Stimulated activated CD4-positive, alpha-beta T cell treated with anti-CD3 and anti-CD28 coated beads, Interleukin-12 subunit alpha, Interleukin-12 subunit beta, amount 100 ng/mL, for 48 hours (primary cell): ENCODE measurements at regions not wholly inside any gene's neighbourhood (a gene's known extent, or its start where the extent isn't known, plus 50 kb on each side); places are given as distances from the start of the nearest gene placed in this dataset.

Experiments used
- DNase-seq, 3 donors: peaks; one replicate each; pipeline ENCODE4 v3.0.0-alpha.2; 2020; ENCODE audit warnings: low read depth in 2 of 3, low spot score in 1 of 3

GRCh38 chr1:172883387-172883791 lies 167.4 kb downstream of the TNFSF18 start:
- DNase-seq, result no peak

DNA sequence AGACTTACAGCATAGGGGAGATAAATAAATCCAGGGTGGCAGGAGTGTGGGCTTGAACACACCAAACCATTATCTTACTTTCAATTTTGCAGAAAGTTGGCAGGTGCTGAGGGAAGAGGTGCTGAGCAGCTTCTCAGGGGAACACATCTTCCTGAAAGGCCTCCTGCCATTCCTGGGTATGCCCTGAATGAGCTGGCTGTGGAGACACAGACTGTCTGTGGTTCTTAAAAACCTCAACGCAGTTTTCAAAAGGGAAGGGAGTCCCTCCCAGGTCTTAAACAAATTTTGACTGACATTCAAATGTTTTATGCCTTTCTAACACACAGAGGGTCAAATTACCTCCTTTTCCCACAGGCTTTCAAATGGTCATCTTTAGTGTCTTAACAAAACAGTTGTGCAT lies 166.9 kb downstream of the TNFSF18 start:
- no peak for DNase-seq

DNA sequence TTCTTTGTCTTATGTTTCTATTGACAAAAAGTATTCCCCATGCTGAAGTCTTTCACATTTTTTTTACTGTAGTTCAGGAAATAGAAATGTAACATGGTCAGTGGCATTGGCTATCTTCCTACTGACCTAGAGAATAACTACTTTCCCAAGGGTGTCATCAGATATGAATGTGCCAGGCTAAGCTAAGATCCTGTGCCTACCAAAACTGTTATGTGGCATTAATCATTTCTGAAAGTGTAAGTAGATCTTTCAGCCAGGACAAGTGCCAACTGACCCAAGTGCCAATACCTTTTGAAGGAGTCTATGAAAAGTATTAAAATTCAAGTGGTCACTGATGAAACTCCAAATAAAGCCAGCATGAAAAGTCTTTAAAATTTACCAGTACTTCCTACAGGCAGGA lies 165.3 kb downstream of the TNFSF18 start:
- DNase-seq, result no peak

DNA sequence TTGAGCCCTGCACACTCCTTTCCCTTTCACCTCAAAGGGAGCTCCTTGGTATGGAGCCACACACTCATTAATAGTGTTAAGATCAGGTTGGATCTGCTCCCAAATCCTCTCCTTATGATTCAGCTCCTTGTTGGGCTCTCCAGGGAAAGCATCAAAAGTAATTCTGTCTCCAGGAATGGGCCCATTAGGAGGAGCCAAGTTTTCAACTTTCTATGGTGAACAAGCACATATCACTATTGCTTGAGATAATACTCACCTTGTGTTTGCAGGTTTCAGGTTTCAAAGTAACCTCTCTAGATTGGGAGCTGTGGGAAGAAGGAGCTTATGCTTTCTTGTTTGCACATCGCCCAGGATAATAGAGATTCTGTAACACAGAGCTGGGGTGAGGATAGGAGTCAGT lies 164.8 kb downstream of the TNFSF18 start:
- DNase-seq, result no peak

DNA sequence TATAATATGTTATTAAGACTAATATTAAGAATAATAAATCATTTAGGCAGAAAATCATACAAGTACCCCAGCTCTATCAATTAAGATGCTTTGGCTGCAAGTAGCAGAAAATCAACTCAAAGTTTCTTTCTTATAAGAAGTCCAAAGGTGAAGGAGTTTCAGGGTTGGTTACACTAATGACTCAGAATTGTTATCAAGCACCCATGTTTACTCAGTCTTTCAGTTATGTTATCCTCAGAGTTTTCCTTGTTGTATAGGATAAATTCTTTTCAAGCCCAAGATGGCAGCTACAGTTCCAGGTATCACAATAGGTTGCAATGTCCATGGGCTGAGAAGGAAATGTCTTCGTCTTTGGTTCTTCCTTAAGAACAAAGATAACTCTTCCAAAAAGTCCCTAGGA lies 163.6 kb downstream of the TNFSF18 start:
- DNase-seq, result no peak

- no peak for DNase-seq
Observed at GRCh38 chr1:172893146-172893841, 157.4 kb downstream of the TNFSF18 start.

- DNase-seq, result no peak
Observed at GRCh38 chr1:172894349-172895049, 156.2 kb downstream of the TNFSF18 start.

GRCh38 chr1:172895050-172895460 lies 155.7 kb downstream of the TNFSF18 start:
- DNase-seq, result no peak

DNA sequence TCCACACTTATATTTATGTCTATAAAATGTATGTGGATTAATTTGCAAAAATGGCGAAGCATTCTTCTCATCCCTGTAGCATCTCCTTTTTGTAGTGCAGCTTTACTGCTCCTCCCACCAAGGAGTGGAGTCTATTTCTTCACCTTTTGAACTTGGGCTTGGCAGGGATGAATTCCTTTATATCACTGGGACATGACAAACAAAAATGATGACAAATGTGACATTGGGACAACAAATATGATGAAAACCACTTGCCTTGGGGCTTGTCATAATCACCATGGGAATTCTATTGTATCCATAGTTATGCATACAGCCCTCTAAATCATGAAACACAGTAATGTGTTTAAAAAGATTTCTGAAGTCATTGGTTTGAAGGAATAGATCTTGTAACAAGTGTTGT lies 155.0 kb downstream of the TNFSF18 start:
- DNase-seq, result no peak

GRCh38 chr1:172897738-172898137 lies 153.0 kb downstream of the TNFSF18 start:
- DNase-seq, result no peak

DNA sequence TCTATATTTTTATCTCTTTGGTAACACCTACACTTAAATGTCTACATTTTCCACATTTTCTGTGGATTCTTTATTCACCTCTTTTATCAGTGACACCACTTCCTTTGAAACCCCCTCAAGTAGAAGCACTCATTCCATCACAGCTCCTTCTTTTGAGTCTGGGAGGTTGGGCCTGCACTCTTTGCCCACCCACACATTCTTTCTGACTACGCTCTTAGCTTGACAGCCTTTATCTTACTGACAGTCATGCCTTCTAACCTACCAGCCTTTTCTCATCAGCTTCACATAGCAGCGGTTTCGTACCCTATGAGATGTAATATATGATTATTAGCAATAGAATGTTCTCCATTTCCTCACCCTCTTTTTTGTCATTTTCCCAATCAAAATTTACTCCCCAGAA lies 151.9 kb downstream of the TNFSF18 start:
- no peak for DNase-seq

DNA sequence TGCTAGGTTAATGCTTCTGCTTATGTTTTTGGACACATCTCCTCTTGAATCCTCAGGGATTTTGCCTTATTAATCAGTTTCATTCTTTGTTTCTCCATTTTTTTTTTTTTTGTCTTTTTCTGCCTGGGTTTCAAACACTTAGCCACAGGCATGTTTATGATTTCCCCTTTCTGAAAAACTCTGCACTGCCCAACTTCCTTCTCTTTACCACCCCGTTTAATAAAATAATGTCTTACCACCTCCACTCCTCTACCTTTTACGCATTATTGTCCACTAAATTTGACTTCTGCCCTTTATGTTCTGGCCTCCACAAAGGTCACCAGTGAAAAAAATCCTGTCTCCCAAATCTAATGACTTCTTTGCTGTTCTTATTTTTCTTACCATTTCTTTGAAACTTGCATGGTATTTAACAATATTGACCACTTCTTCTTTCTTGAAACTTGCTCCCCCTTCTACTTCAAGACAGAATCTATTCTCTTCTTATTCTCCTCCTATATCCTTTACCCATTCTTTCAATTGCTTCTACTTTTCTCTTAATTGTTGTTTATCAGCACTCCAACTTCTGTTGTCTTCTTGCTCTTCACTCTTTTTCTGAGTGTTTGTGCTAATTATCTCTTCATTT lies 150.3 kb downstream of the TNFSF18 start:
- no peak for DNase-seq

DNA sequence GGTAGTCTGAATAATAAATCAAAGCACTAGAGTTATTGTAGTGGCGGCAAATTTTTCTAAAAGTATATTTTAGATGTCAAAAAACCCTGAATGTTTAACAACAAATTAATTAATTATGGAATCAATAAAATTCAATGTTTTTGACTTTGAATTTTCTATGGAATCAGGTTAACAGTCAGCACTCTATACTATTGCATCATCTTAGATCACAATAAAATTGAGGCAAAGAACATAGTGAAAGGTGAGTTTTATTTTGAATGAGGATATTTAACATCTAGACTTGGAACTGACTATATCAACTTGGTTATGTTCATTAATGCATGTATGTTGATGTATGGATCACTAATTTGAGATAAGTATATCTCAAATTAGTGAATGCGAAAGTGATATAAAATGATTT lies 148.5 kb downstream of the TNFSF18 start:
- DNase-seq, result no peak

DNA sequence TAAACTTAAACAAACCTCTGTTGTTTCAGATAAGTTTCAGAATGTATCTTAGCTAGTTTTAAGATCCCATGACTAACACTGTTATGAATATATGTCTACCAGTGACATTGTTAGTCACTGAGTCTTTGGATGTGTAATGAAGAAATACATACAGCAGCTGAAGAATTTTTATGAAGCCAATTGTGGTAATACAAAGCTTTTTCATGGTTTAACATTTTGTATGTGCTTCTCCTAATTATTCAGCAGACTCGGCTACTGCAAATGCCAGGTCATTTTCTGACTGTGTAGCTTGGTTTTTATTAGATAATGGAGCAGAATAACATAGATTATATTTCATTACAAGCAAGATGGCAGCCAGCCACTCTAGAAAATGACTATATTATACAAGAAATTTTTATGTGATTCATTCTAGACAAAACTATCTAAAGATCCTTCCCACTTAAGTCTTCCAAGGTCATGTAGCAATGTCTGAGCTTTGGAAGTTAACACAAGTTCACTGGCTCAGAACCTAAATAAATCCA lies 147.8 kb downstream of the TNFSF18 start:
- DNase-seq, result no peak

- no peak for DNase-seq
Observed at GRCh38 chr1:172903581-172904220, 147.0 kb downstream of the TNFSF18 start.

DNA sequence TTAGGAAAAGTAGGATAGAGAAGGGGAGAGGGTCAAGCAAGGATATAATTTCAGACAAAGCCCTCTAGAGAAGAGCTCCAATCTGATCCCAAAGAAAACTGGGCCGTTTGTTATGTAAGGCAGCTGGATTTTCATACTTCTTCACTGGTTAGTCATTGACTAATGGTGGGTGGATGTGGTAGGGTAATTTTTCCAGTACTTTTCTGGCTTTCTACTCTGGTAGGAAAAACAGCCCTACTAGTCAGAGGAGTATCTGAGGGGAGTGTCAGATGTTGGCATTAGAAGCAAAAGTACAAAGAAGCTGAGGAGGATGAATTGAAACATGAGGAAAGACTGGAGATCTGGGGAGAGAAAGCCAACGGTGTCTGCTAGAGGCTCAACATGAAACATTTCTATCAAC lies 145.3 kb downstream of the TNFSF18 start:
- no peak for DNase-seq

DNA sequence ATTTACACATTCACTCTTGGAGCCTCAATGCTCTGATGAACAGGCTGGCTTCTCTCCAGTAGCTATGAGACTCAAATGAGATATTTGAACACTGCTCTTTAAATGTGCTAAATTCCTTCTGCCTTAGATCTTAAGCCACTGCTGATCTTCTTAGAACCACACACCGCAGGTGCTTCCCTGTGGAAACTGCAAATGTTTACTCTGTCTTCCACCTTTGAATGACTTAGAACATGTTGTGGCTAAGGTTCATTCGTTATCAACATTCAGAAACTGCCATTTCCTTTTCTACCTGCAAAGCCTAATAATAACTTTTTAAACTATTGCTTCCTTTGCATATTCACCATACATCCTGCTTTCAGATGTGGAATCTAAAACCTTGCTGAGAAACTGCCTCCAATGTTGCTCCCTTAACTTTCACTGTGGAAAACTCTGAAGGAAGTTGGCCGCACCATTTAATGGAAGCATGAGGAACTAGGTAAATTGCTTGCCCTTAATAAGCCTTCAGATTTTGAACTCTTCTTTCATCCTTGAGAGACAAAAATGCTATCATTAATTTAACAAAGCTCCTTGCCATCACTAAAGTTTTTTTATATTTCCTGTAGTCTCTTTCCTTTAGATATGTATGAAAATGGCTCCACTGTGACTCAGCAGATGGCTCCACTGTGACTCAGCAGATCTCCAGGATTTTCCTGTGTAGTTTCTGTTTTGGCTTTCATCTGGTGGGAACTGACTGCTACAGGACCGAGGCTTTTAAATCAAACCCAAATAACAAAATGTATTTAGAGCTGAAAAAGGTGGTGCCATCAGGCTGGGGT lies 143.8 kb downstream of the TNFSF18 start:
- no peak for DNase-seq

GRCh38 chr1:172907834-172908326 lies 142.9 kb downstream of the TNFSF18 start:
- DNase-seq, result no peak

- DNase-seq, result no peak
Observed at GRCh38 chr1:172909606-172910326, 141.0 kb downstream of the TNFSF18 start.

DNA sequence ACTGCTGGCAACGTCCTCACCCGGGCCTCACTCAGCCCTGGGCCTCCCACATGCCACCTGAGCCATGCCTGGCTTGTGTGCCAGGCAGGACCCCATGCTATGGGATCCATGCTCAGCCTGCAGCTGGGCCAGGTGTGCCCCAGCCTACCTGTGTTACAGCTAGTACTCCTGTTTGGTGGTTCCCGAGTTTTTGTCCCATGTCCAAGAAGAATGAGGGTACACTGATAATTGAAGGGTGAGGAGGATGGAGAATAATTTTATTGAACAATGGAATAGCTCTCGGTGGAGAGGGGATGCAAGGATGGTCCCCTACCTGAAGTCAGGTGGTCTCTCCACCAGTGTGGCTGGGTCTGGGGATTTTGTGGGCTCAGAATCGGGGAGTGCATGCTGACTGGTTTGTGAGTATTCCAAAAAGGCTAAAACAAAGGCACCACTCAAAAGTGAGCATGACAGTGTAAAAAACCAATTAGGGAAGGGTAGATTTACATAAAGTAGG lies 137.9 kb downstream of the TNFSF18 start:
- DNase-seq, result no peak
